Glomerular endothelial cell (primary cell): ENCODE measurements at regions not wholly inside any gene's neighbourhood (a gene's known extent, or its start where the extent isn't known, plus 50 kb on each side); places are given as distances from the start of the nearest gene placed in this dataset.
"Not testable (repeated sequence)": the region's sequence is repeated elsewhere in the genome, so short reads cannot be mapped to it uniquely, and the experiment has no call there.

Source experiments
- DNase-seq: peaks from one replicate; pipeline ENCODE4 v3.0.0-alpha.2; 2011; ENCODE audit warnings: low read depth, low spot score; ENCODE audit errors: extremely low read depth

GRCh38 chrX:102784550-102784949 is 64.0 kb downstream of the GPRASP3 start:
- DNase-seq = no peak

- no peak for DNase-seq
Measured at GRCh38 chrX:102787283-102787682, 66.7 kb downstream of the GPRASP3 start.

GRCh38 chrX:102808336-102808735 is 87.8 kb downstream of the GPRASP3 start:
- no peak for DNase-seq

- not testable (repeated sequence) for DNase-seq
Measured at GRCh38 chrX:102818269-102818668, 97.7 kb downstream of the GPRASP3 start.

GRCh38 chrX:102832661-102833060 is 104.4 kb upstream of the RAB40AL start:
- DNase-seq = no peak

- no peak for DNase-seq
Measured at GRCh38 chrX:102833136-102833535, 103.9 kb upstream of the RAB40AL start.

- DNase-seq = no peak
Measured at GRCh38 chrX:102835504-102836146, 101.4 kb upstream of the RAB40AL start.

GRCh38 chrX:102837847-102838246 is 99.2 kb upstream of the RAB40AL start:
- no peak for DNase-seq

- DNase-seq = peak; percentile 16
Measured at GRCh38 chrX:102840871-102841705, 96.0 kb upstream of the RAB40AL start.

GRCh38 chrX:102841706-102842003 is 95.4 kb upstream of the RAB40AL start:
- no peak for DNase-seq

GRCh38 chrX:102845020-102845419 is 92.1 kb upstream of the RAB40AL start:
- no peak for DNase-seq

- DNase-seq = no peak
Measured at GRCh38 chrX:102846544-102847236, 90.4 kb upstream of the RAB40AL start.

- no peak for DNase-seq
Measured at GRCh38 chrX:102847362-102847761, 89.7 kb upstream of the RAB40AL start.

- DNase-seq = no peak
Measured at GRCh38 chrX:102849396-102849795, 87.7 kb upstream of the RAB40AL start.

- not testable (repeated sequence) for DNase-seq
Measured at GRCh38 chrX:102858826-102859549, 78.1 kb upstream of the RAB40AL start.

GRCh38 chrX:102859550-102859871 is 77.6 kb upstream of the RAB40AL start:
- DNase-seq = no peak

GRCh38 chrX:102860235-102860634 is 76.8 kb upstream of the RAB40AL start:
- DNase-seq = no peak

- DNase-seq = peak; percentile 58
Measured at GRCh38 chrX:102863735-102864134, 73.3 kb upstream of the RAB40AL start.

GRCh38 chrX:102866981-102867656 is 70.0 kb upstream of the RAB40AL start:
- DNase-seq = no peak

GRCh38 chrX:102883491-102883890 is 53.6 kb upstream of the RAB40AL start:
- DNase-seq = no peak
